ENCODE measurements at regions not wholly inside any gene's neighbourhood (a gene's known extent, or its start where the extent isn't known, plus 50 kb on each side); places are given as distances from the start of the nearest gene placed in this dataset.

- Histone ChIP-seq H3K9me3 (peaks cover 0 to 21% of the 10 kb centered on the region in 2 donors), H3K4me1 (no peaks in the 10 kb centered on the region), H3K27ac (no peak overlapping the region), H3K4me3 (no peak overlapping the region), H3K36me3 (no peaks in the 10 kb centered on the region), H3K27me3 (peaks cover 0 to 4% of the 10 kb centered on the region in 2 donors)
- no peak for ATAC-seq
- no peak for DNase-seq
- TF ChIP-seq CTCF (IDR thresholded peaks at IDR 0.05), result no peak
- intact Hi-C loops (cut with DNase I), result no loop called here
Measured at GRCh38 chr14:22325676-22326400, 263.2 kb downstream of the DAD1 start.

- H3K4me3 ChIP-seq, result no peak overlapping the region
- intact Hi-C loops (cut with DNase I), result loop anchor here in 1 of 2 donors (5.0 kb wide), 1 partner anchor 52 kb away; no protein-coding TSS in a partner anchor
- no peaks in the 10 kb centered on the region for H3K4me1 ChIP-seq
- ATAC-seq, result peak; percentile 77
- no peaks in the 10 kb centered on the region for H3K9me3 ChIP-seq
- H3K36me3 ChIP-seq, result no peaks in the 10 kb centered on the region
- H3K27me3 ChIP-seq, result peaks cover 0 to 4% of the 10 kb centered on the region in 2 donors
- no peak for DNase-seq
- H3K27ac ChIP-seq, result no peak overlapping the region
- TF ChIP-seq CTCF (IDR thresholded peaks at IDR 0.05), result no peak
Measured at GRCh38 chr14:22320362-22320750, 268.7 kb downstream of the DAD1 start.

- H3K27ac ChIP-seq, result no peak overlapping the region
- DNase-seq (peak in 2 of 4 donors; percentile 40 to 68), ATAC-seq (peak; percentile 96)
- H3K9me3 ChIP-seq, result no peaks in the 10 kb centered on the region
- peaks cover 0 to 4% of the 10 kb centered on the region in 2 donors for H3K27me3 ChIP-seq
- TF ChIP-seq CTCF (IDR thresholded peaks at IDR 0.05), result peak; percentile 26 to 64
- no peak overlapping the region for H3K4me3 ChIP-seq
- no peaks in the 10 kb centered on the region for H3K36me3 ChIP-seq
- H3K4me1 ChIP-seq, result no peaks in the 10 kb centered on the region
- intact Hi-C loops (cut with DNase I), result loop anchor here in 1 of 2 donors (5.0 kb wide), 1 partner anchor 53 kb away; no protein-coding TSS in a partner anchor
Measured at GRCh38 chr14:22319526-22320361, 269.3 kb downstream of the DAD1 start.

GRCh38 chr14:22318951-22319350 lies 270.1 kb downstream of the DAD1 start:
- intact Hi-C loops (cut with DNase I), result no loop called here
- H3K4me3 ChIP-seq, result no peak overlapping the region
- H3K27ac ChIP-seq, result no peak overlapping the region
- TF ChIP-seq CTCF (IDR thresholded peaks at IDR 0.05), result no peak
- H3K27me3 ChIP-seq, result peaks cover 0 to 4% of the 10 kb centered on the region in 2 donors
- DNase-seq (no peak), ATAC-seq (no peak)
- H3K36me3 ChIP-seq, result no peaks in the 10 kb centered on the region
- H3K4me1 ChIP-seq, result no peaks in the 10 kb centered on the region
- no peaks in the 10 kb centered on the region for H3K9me3 ChIP-seq

- no peaks in the 10 kb centered on the region for H3K27me3 ChIP-seq
- no peaks in the 10 kb centered on the region for H3K36me3 ChIP-seq
- no peak overlapping the region for H3K27ac ChIP-seq
- no peak for TF ChIP-seq CTCF (IDR thresholded peaks at IDR 0.05)
- no peak overlapping the region for H3K4me3 ChIP-seq
- no peaks in the 10 kb centered on the region for H3K4me1 ChIP-seq
- intact Hi-C loops (cut with DNase I), result no loop called here
- H3K9me3 ChIP-seq, result no peaks in the 10 kb centered on the region
- DNase-seq (no peak), ATAC-seq (no peak)
Measured at GRCh38 chr14:22316473-22316872, 272.6 kb downstream of the DAD1 start.

All from left lung (tissue), 4 donors.